Stimulated activated naive CD4-positive, alpha-beta T cell (primary cell): ENCODE measurements at regions not wholly inside any gene's neighbourhood (a gene's known extent, or its start where the extent isn't known, plus 50 kb on each side); places are given as distances from the start of the nearest gene placed in this dataset.

ENCODE experiments used
- DNase-seq, 6 experiments: peaks; one replicate each; lab custom pipeline; 2025; lab: John Stamatoyannopoulos, UW

GRCh38 chr2:239690651-239691631 lies 290.1 kb upstream of the HDAC4 start:
- no peak for DNase-seq

- DNase-seq, result no peak
Measured at GRCh38 chr2:239689985-239690384, 289.2 kb upstream of the HDAC4 start.

GRCh38 chr2:239689410-239689809 lies 288.6 kb upstream of the HDAC4 start:
- no peak for DNase-seq

GRCh38 chr2:239688840-239689239 lies 288.0 kb upstream of the HDAC4 start:
- DNase-seq, result no peak

GRCh38 chr2:239688122-239688681 lies 287.4 kb upstream of the HDAC4 start:
- DNase-seq, result no peak

GRCh38 chr2:239687441-239687840 lies 286.6 kb upstream of the HDAC4 start:
- DNase-seq, result no peak

- no peak for DNase-seq
Measured at GRCh38 chr2:239685965-239686364, 285.1 kb upstream of the HDAC4 start.

GRCh38 chr2:239685556-239685955 lies 284.7 kb upstream of the HDAC4 start:
- DNase-seq, result no peak

GRCh38 chr2:239684996-239685395 lies 284.2 kb upstream of the HDAC4 start:
- no peak for DNase-seq

GRCh38 chr2:239684271-239684810 lies 283.5 kb upstream of the HDAC4 start:
- no peak for DNase-seq

- no peak for DNase-seq
Measured at GRCh38 chr2:239682518-239682917, 281.7 kb upstream of the HDAC4 start.

GRCh38 chr2:239679755-239680154 lies 278.9 kb upstream of the HDAC4 start:
- no peak for DNase-seq

- no peak for DNase-seq
Measured at GRCh38 chr2:239678666-239679296, 278.0 kb upstream of the HDAC4 start.

- no peak for DNase-seq
Measured at GRCh38 chr2:239678186-239678490, 277.3 kb upstream of the HDAC4 start.

- DNase-seq, result no peak
Measured at GRCh38 chr2:239677453-239678185, 276.8 kb upstream of the HDAC4 start.

- no peak for DNase-seq
Measured at GRCh38 chr2:239676716-239677452, 276.1 kb upstream of the HDAC4 start.

- DNase-seq, result no peak
Measured at GRCh38 chr2:239675826-239676715, 275.3 kb upstream of the HDAC4 start.

- DNase-seq, result no peak
Measured at GRCh38 chr2:239674981-239675825, 274.4 kb upstream of the HDAC4 start.
